ENCODE measurements at regions not wholly inside any gene's neighbourhood (a gene's known extent, or its start where the extent isn't known, plus 50 kb on each side); places are given as distances from the start of the nearest gene placed in this dataset.
"Not testable (repeated sequence)": the region's sequence is repeated elsewhere in the genome, so short reads cannot be mapped to it uniquely, and the experiment has no call there.

GRCh38 chr14:26655128-26655527 lies 57.3 kb upstream of the NOVA1 start:
- no peak for DNase-seq

- DNase-seq = no peak
These were observed 65.7 kb upstream of the NOVA1 start for GRCh38 chr14:26663506-26663905.

GRCh38 chr14:26678732-26679420 lies 81.0 kb upstream of the NOVA1 start:
- not testable (repeated sequence) for DNase-seq

- no peak for DNase-seq
These were observed 87.6 kb upstream of the NOVA1 start for GRCh38 chr14:26685401-26685800.

- no peak for DNase-seq
These were observed 89.5 kb upstream of the NOVA1 start for GRCh38 chr14:26687301-26687837.

- DNase-seq = no peak
These were observed 96.7 kb upstream of the NOVA1 start for GRCh38 chr14:26694521-26694920.

- DNase-seq = no peak
These were observed 104.9 kb upstream of the NOVA1 start for GRCh38 chr14:26702721-26703230.

GRCh38 chr14:26703686-26704366 lies 106.0 kb upstream of the NOVA1 start:
- DNase-seq = no peak

- DNase-seq = no peak
These were observed 109.4 kb upstream of the NOVA1 start for GRCh38 chr14:26707234-26707633.

GRCh38 chr14:26709019-26709418 lies 111.2 kb upstream of the NOVA1 start:
- no peak for DNase-seq

- DNase-seq = no peak
These were observed 121.7 kb upstream of the NOVA1 start for GRCh38 chr14:26719514-26719913.

GRCh38 chr14:26722258-26722657 lies 124.4 kb upstream of the NOVA1 start:
- DNase-seq = no peak

GRCh38 chr14:26729851-26730250 lies 132.0 kb upstream of the NOVA1 start:
- no peak for DNase-seq

- no peak for DNase-seq
These were observed 133.2 kb upstream of the NOVA1 start for GRCh38 chr14:26730929-26731618.

GRCh38 chr14:26735811-26736210 lies 138.0 kb upstream of the NOVA1 start:
- no peak for DNase-seq

- DNase-seq = no peak
These were observed 140.7 kb upstream of the NOVA1 start for GRCh38 chr14:26738571-26738970.

GRCh38 chr14:26741711-26742212 lies 143.9 kb upstream of the NOVA1 start:
- no peak for DNase-seq

GRCh38 chr14:26743284-26743683 lies 145.5 kb upstream of the NOVA1 start:
- DNase-seq = no peak

- no peak for DNase-seq
These were observed 147.1 kb upstream of the NOVA1 start for GRCh38 chr14:26744903-26745302.

- DNase-seq = no peak
These were observed 163.7 kb upstream of the NOVA1 start for GRCh38 chr14:26761532-26761931.

GRCh38 chr14:26765301-26765700 lies 167.5 kb upstream of the NOVA1 start:
- no peak for DNase-seq

- no peak for DNase-seq
These were observed 168.1 kb upstream of the NOVA1 start for GRCh38 chr14:26765768-26766520.

- DNase-seq = no peak
These were observed 168.9 kb upstream of the NOVA1 start for GRCh38 chr14:26766726-26767125.
